ENCODE measurements at regions not wholly inside any gene's neighbourhood (a gene's known extent, or its start where the extent isn't known, plus 50 kb on each side); places are given as distances from the start of the nearest gene placed in this dataset.

- peak in 1 of 2 donors; percentile 14 for DNase-seq (ENCODE audit: low read depth in 2 of 2)
Observed at GRCh38 chr5:58073243-58073642, 386.6 kb downstream of the PLK2 start.

- no peak for DNase-seq (ENCODE audit: low read depth in 2 of 2)
Observed at GRCh38 chr5:58072300-58072965, 387.5 kb downstream of the PLK2 start.

GRCh38 chr5:58071566-58071965 is 388.3 kb downstream of the PLK2 start:
- DNase-seq (ENCODE audit: low read depth in 2 of 2), result peak in 1 of 2 donors; percentile 19

GRCh38 chr5:58069846-58070245 is 390.0 kb downstream of the PLK2 start:
- no peak for DNase-seq (ENCODE audit: low read depth in 2 of 2)

GRCh38 chr5:58069016-58069705 is 390.7 kb downstream of the PLK2 start:
- no peak for DNase-seq (ENCODE audit: low read depth in 2 of 2)

GRCh38 chr5:58066557-58066956 is 393.3 kb downstream of the PLK2 start:
- no peak for DNase-seq (ENCODE audit: low read depth in 2 of 2)

GRCh38 chr5:58066076-58066475 is 393.8 kb downstream of the PLK2 start:
- no peak for DNase-seq (ENCODE audit: low read depth in 2 of 2)

GRCh38 chr5:58064801-58065200 is 395.1 kb downstream of the PLK2 start:
- DNase-seq (ENCODE audit: low read depth in 2 of 2), result no peak

GRCh38 chr5:58060996-58061395 is 398.9 kb downstream of the PLK2 start:
- no peak for DNase-seq (ENCODE audit: low read depth in 2 of 2)

- no peak for DNase-seq (ENCODE audit: low read depth in 2 of 2)
Observed at GRCh38 chr5:58057324-58057723, 402.6 kb downstream of the PLK2 start.

GRCh38 chr5:58056546-58056945 is 403.3 kb downstream of the PLK2 start:
- DNase-seq (ENCODE audit: low read depth in 2 of 2), result peak; percentile 16 to 86

- no peak for DNase-seq (ENCODE audit: low read depth in 2 of 2)
Observed at GRCh38 chr5:58054018-58054417, 405.9 kb downstream of the PLK2 start.

GRCh38 chr5:58048954-58049353 is 410.9 kb downstream of the PLK2 start:
- DNase-seq (ENCODE audit: low read depth in 2 of 2), result no peak

GRCh38 chr5:58048185-58048925 is 411.5 kb downstream of the PLK2 start:
- DNase-seq (ENCODE audit: low read depth in 2 of 2), result no peak

- no peak for DNase-seq (ENCODE audit: low read depth in 2 of 2)
Observed at GRCh38 chr5:58046371-58046770, 413.5 kb downstream of the PLK2 start.

GRCh38 chr5:58044166-58044565 is 415.7 kb downstream of the PLK2 start:
- DNase-seq (ENCODE audit: low read depth in 2 of 2), result no peak

- DNase-seq (ENCODE audit: low read depth in 2 of 2), result no peak
Observed at GRCh38 chr5:58043032-58043945, 416.6 kb downstream of the PLK2 start.

- no peak for DNase-seq (ENCODE audit: low read depth in 2 of 2)
Observed at GRCh38 chr5:58041884-58042283, 418.0 kb downstream of the PLK2 start.

- no peak for DNase-seq (ENCODE audit: low read depth in 2 of 2)
Observed at GRCh38 chr5:58040846-58041245, 419.0 kb downstream of the PLK2 start.

GRCh38 chr5:58040044-58040443 is 419.8 kb downstream of the PLK2 start:
- no peak for DNase-seq (ENCODE audit: low read depth in 2 of 2)

- no peak for DNase-seq (ENCODE audit: low read depth in 2 of 2)
Observed at GRCh38 chr5:58037899-58038298, 422.0 kb downstream of the PLK2 start.

- DNase-seq (ENCODE audit: low read depth in 2 of 2), result no peak
Observed at GRCh38 chr5:58025809-58026208, 434.1 kb downstream of the PLK2 start.
